PC-9 (cell line): ENCODE measurements at regions not wholly inside any gene's neighbourhood (a gene's known extent, or its start where the extent isn't known, plus 50 kb on each side); places are given as distances from the start of the nearest gene placed in this dataset.

ENCODE experiments used
- BruUV-seq: library from RNA; stranded (reverse); fragments of 400-500 nt; replicated peaks from 2 replicates; lab custom pipeline; 2021; lab: Mats Ljungman, UMichigan
- CTCF ChIA-PET: fragments of 300-600 bp; sonication (Branson Sonifier 250); formaldehyde crosslinking; loops from one replicate; lab custom pipeline; 2022; ENCODE audit warnings: antibody characterized with exemption; lab: Charles Lee
- POLR2A ChIA-PET: fragments of 300-600 bp; sonication (Branson Sonifier 250); formaldehyde crosslinking; loops from one replicate; lab custom pipeline; 2022; ENCODE audit warnings: antibody characterized with exemption; ENCODE audit not compliant: unreplicated experiment; lab: Charles Lee
- DNase-seq, 2 experiments: peaks; one replicate each; pipeline versions ENCODE4 v3.0.0 to v3.0.0-alpha.2; 2015 to 2022; ENCODE audit warnings: mixed read lengths in 1 of 2
- H2AFZ ChIP-seq: fragments of 200-600 bp; sonication (generic); 2 replicates; pipeline ENCODE4 v1.8.1; 2017; ENCODE audit warnings: antibody characterized with exemption
- H3F3A ChIP-seq: fragments of 200-600 bp; sonication (generic); 2 replicates; pipeline ENCODE4 v1.8.1; 2017; ENCODE audit warnings: antibody characterized with exemption, mild to moderate bottlenecking, low read depth; ENCODE audit not compliant: insufficient read depth
- H3K27ac ChIP-seq: fragments of 200-600 bp; sonication (generic); 2 replicates; pipeline ENCODE4 v1.6.1; 2016; ENCODE audit warnings: mixed run types
- H3K27me3 ChIP-seq: fragments of 200-600 bp; sonication (generic); 2 replicates; pipeline ENCODE4 v1.6.1; 2016; ENCODE audit warnings: low read depth, mixed run types; ENCODE audit not compliant: insufficient read depth
- H3K36me3 ChIP-seq: fragments of 200-600 bp; sonication (generic); 2 replicates; pipeline ENCODE4 v1.6.1; 2016; ENCODE audit warnings: low read depth, mixed run types
- H3K4me1 ChIP-seq: fragments of 200-600 bp; sonication (generic); replicated peaks from 2 replicates; pipeline ENCODE4 v1.6.1; 2016; ENCODE audit warnings: mixed run types; ENCODE audit not compliant: insufficient read depth
- H3K4me2 ChIP-seq: fragments of 200-600 bp; sonication (generic); 2 replicates; pipeline ENCODE4 v1.6.1; 2017; ENCODE audit warnings: mixed run types
- H3K4me3 ChIP-seq: fragments of 200-600 bp; sonication (generic); 2 replicates; pipeline ENCODE4 v1.6.1; 2016; ENCODE audit warnings: mixed run types
- H3K79me2 ChIP-seq: fragments of 200-600 bp; sonication (generic); 2 replicates; pipeline ENCODE4 v1.6.1; 2017; ENCODE audit warnings: low read depth, mixed run types
- H3K9me2 ChIP-seq: fragments of 200-600 bp; sonication (generic); 2 replicates; pipeline ENCODE4 v1.8.1; 2017; ENCODE audit warnings: mild to moderate bottlenecking; ENCODE audit not compliant: insufficient read depth
- H3K9me3 ChIP-seq: fragments of 200-600 bp; sonication (generic); 2 replicates; pipeline ENCODE4 v1.8.1; 2016; ENCODE audit warnings: low read depth; ENCODE audit not compliant: insufficient read depth
- H4K20me1 ChIP-seq: fragments of 200-600 bp; sonication (generic); 2 replicates; pipeline ENCODE4 v1.8.1; 2017; ENCODE audit not compliant: insufficient read depth
- EZH2 ChIP-seq: fragments of 200-600 bp; sonication (generic); IDR thresholded peaks from 2 replicates; pipeline ENCODE4 v1.8.0; 2017; ENCODE audit warnings: antibody characterized with exemption, low read depth
- intact Hi-C: fragments of 100-400 bp; cut with micrococcal nuclease; formaldehyde crosslinking; loops from one replicate; pipeline ENCODE4 v1.10.0; 2022; ENCODE audit not compliant: unreplicated experiment
- TF ChIP-seq, protein P1 (sequence below): fragments of 200-600 bp; sonication (generic); conservative IDR thresholded peaks from 2 replicates; pipeline ENCODE4 v1.6.1; 2017; ENCODE audit warnings: mixed run types, antibody characterized with exemption, mild to moderate bottlenecking, moderate library complexity

DNA sequence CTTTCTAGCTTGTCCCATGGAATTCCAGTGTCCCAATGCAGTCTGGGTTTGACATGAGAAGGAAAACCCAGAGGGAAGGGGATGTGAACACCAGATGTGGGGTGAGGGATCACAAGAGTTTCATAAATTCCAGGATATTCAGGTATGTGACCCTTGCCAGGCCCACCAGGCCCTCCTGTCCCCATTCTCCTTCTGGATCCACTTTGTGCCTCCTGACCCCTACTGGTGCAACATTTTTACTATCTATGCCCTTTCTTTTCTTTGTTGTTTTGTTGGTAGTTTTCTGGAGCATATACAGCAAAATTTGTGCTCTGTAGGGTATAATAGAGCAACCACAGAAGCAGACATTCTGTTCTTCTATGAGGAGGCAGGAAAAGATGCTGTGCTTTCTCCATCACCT, 597.0 kb upstream of the GRAMD2B start:
- no peak overlapping the region for H3K4me3 ChIP-seq
- no peaks in the 10 kb centered on the region for H3K36me3 ChIP-seq
- H3K9me2 ChIP-seq: no peaks in the 10 kb centered on the region
- no peak overlapping the region for H2AFZ ChIP-seq
- H4K20me1 ChIP-seq: no peaks in the 10 kb centered on the region
- no peaks in the 10 kb centered on the region for H3F3A ChIP-seq
- no peaks in the 10 kb centered on the region for H3K4me1 ChIP-seq
- no peaks in the 10 kb centered on the region for H3K27me3 ChIP-seq
- no TSS peak for BruUV-seq
- DNase-seq: no peak
- intact Hi-C loops: no loop called here
- TF ChIP-seq EZH2: no peak
- TF ChIP-seq, protein P1, sequence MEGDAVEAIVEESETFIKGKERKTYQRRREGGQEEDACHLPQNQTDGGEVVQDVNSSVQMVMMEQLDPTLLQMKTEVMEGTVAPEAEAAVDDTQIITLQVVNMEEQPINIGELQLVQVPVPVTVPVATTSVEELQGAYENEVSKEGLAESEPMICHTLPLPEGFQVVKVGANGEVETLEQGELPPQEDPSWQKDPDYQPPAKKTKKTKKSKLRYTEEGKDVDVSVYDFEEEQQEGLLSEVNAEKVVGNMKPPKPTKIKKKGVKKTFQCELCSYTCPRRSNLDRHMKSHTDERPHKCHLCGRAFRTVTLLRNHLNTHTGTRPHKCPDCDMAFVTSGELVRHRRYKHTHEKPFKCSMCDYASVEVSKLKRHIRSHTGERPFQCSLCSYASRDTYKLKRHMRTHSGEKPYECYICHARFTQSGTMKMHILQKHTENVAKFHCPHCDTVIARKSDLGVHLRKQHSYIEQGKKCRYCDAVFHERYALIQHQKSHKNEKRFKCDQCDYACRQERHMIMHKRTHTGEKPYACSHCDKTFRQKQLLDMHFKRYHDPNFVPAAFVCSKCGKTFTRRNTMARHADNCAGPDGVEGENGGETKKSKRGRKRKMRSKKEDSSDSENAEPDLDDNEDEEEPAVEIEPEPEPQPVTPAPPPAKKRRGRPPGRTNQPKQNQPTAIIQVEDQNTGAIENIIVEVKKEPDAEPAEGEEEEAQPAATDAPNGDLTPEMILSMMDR: no peak
- no peak overlapping the region for H3K4me2 ChIP-seq
- H3K9me3 ChIP-seq: no peaks in the 10 kb centered on the region; the same call in 1 of the 2 replicates
- ChIA-PET CTCF (no interaction called here), POLR2A (no interaction called here)
- H3K27ac ChIP-seq: no peak overlapping the region
- no peaks in the 10 kb centered on the region for H3K79me2 ChIP-seq

DNA sequence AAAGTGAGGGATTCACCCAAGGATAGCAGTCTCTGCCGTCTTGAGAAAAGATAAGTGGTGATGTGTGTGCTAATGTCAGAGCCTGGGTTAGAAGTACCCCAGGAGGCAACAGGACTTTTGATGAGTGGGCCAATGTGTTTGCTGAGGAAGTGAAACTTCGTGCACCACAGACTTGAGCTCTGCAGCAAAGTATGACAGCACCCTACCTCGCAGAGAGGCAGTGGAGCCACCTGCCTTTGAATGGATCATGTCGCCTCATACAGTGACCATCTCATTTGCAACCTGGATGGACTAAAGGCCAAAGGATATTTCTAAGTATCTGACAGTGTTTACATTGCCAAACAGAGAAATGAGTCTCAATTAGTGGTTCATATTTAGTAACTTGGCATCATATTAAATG, 593.9 kb upstream of the GRAMD2B start:
- ChIA-PET POLR2A (no interaction called here), CTCF (no interaction called here)
- no peaks in the 10 kb centered on the region for H3K27me3 ChIP-seq
- DNase-seq: no peak
- H3K9me2 ChIP-seq: 0 out of 2 replicates have a peak, but pooled peaks cover 4% of the 10 kb centered on the region
- no peak for TF ChIP-seq EZH2
- TF ChIP-seq, protein P1: no peak
- no peaks in the 10 kb centered on the region; the same call in 1 of the 2 replicates for H3K9me3 ChIP-seq
- no TSS peak for BruUV-seq
- no peaks in the 10 kb centered on the region for H4K20me1 ChIP-seq
- H3K4me3 ChIP-seq: no peak overlapping the region
- H3K79me2 ChIP-seq: no peaks in the 10 kb centered on the region
- H2AFZ ChIP-seq: no peak overlapping the region
- H3F3A ChIP-seq: no peaks in the 10 kb centered on the region
- no peak overlapping the region for H3K4me2 ChIP-seq
- no peak overlapping the region for H3K27ac ChIP-seq
- H3K36me3 ChIP-seq: no peaks in the 10 kb centered on the region
- intact Hi-C loops: no loop called here
- H3K4me1 ChIP-seq: no peaks in the 10 kb centered on the region

DNA sequence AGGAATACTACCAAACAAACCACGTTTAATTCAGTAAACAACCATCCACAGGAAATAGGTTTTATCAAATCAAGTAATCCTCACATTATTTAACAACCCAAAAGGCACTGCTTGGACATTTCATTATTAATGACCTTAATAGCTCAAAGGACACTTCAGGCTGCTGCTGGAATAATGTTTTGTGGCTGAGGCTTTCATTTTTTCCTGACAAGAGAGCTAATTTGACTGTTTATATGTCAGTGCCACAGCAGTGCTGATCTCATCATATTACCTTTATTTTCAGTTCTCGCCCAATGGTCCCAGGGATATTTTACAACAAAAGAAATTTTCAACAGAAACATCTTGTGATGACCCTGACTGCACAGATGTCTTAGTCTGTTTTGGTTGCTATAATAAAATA, 589.8 kb upstream of the GRAMD2B start:
- no peak overlapping the region for H3K4me3 ChIP-seq
- no peaks in the 10 kb centered on the region for H3K36me3 ChIP-seq
- intact Hi-C loops: no loop called here
- ChIA-PET POLR2A (no interaction called here), CTCF (no interaction called here)
- no peak overlapping the region for H3K4me2 ChIP-seq
- H3K4me1 ChIP-seq: no peaks in the 10 kb centered on the region
- 0 out of 2 replicates have a peak, but pooled peaks cover 4% of the 10 kb centered on the region for H3K9me2 ChIP-seq
- H4K20me1 ChIP-seq: no peaks in the 10 kb centered on the region
- no peaks in the 10 kb centered on the region for H3K79me2 ChIP-seq
- no TSS peak for BruUV-seq
- no peak overlapping the region for H3K27ac ChIP-seq
- no peaks in the 10 kb centered on the region for H3F3A ChIP-seq
- H3K9me3 ChIP-seq: no peaks in the 10 kb centered on the region; the same call in 1 of the 2 replicates
- TF ChIP-seq EZH2: no peak
- TF ChIP-seq, protein P1: no peak
- no peaks in the 10 kb centered on the region for H3K27me3 ChIP-seq
- no peak for DNase-seq
- H2AFZ ChIP-seq: no peak overlapping the region
